Choroid plexus epithelial cell (primary cell): ENCODE measurements at regions not wholly inside any gene's neighbourhood (a gene's known extent, or its start where the extent isn't known, plus 50 kb on each side); places are given as distances from the start of the nearest gene placed in this dataset.

Experiments
- DNase-seq: peaks from one replicate; pipeline ENCODE4 v3.0.0-alpha.2; 2010; ENCODE audit warnings: low read depth
- H3K4me3 ChIP-seq: 2 replicates; pipeline ENCODE4 v1.5.1; 2011; ENCODE audit warnings: low read depth, mild to moderate bottlenecking, control low read depth, low read length, moderate library complexity
- TF ChIP-seq, protein P1 (sequence below): conservative IDR thresholded peaks from 2 replicates; pipeline ENCODE4 v1.5.1; 2011; ENCODE audit warnings: low read depth, mild to moderate bottlenecking, control low read depth, inconsistent platforms, low read length, moderate library complexity

GRCh38 chr12:93151079-93151762 lies 222.1 kb upstream of the EEA1 start:
- H3K4me3 ChIP-seq: no peak overlapping the region
- TF ChIP-seq, protein P1, sequence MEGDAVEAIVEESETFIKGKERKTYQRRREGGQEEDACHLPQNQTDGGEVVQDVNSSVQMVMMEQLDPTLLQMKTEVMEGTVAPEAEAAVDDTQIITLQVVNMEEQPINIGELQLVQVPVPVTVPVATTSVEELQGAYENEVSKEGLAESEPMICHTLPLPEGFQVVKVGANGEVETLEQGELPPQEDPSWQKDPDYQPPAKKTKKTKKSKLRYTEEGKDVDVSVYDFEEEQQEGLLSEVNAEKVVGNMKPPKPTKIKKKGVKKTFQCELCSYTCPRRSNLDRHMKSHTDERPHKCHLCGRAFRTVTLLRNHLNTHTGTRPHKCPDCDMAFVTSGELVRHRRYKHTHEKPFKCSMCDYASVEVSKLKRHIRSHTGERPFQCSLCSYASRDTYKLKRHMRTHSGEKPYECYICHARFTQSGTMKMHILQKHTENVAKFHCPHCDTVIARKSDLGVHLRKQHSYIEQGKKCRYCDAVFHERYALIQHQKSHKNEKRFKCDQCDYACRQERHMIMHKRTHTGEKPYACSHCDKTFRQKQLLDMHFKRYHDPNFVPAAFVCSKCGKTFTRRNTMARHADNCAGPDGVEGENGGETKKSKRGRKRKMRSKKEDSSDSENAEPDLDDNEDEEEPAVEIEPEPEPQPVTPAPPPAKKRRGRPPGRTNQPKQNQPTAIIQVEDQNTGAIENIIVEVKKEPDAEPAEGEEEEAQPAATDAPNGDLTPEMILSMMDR: no peak
- no peak for DNase-seq

GRCh38 chr12:93152617-93153016 lies 223.5 kb upstream of the EEA1 start:
- TF ChIP-seq, protein P1: no peak
- H3K4me3 ChIP-seq: no peak overlapping the region
- no peak for DNase-seq

- H3K4me3 ChIP-seq: no peak overlapping the region
- peak; percentile 80 for DNase-seq
- TF ChIP-seq, protein P1: no peak
Measured at GRCh38 chr12:93153321-93153720, 224.2 kb upstream of the EEA1 start.

DNA sequence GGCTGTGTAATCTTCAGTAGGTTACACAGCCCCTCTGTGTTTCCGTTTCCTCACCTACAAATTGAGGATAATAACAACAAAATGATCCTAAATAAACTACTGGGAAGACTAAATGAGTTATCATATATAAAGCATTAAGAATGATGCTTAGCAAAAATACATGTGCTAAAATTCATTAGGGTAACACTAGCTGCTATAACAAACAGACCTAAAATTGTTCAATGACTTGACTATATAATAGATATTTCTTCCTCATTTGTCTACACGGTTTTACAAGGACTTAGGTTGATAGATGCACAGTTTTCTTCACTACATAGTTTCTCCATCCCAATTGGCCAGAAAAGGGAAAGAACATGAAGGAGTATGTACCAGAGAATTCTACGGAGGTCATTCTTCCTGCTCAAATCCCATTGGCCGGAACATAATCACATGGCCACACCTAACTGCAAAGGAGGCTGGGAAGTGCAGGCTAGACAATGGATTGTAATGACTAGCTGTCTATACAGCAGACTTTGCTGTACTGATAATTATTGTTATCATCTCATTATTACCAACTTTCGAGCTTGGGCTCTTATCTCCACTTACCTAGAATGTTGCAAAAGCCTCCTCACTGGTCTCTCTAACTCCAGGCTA lies 223.5 kb upstream of the NUDT4 start:
- TF ChIP-seq, protein P1: no peak
- H3K4me3 ChIP-seq: no peak overlapping the region
- DNase-seq: no peak

- peak; percentile 38 for DNase-seq
- H3K4me3 ChIP-seq: no peak overlapping the region
- TF ChIP-seq, protein P1: no peak
Measured at GRCh38 chr12:93154753-93155480, 222.8 kb upstream of the NUDT4 start.

DNA sequence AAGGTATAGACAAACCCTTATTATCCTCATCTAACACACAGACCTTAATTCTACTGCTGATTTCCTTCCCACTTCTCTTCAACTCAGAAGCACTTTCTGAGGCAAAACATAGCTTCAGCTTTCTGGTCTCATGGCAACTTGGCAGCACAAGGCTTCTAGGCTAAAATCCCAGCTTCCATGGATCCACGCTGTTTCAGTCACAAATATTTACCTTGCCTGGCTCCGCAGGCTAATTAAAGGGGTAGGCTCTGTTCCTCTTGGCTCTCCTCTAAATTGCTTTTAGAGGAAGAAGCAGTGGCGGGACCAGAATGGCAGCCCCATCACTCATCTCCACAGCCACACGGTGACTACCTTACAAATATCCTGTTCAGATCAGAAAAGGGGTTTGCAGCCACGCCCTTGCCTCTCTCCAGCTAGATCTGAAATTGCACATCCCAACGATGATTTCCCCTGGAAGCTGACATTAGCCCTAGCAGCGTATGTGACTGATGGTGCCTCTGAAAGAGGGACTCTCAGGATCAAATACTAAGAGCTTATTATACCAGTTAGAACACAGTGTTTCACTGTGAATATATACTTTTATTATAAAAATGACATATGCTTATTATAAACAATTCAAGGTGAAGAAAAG lies 221.5 kb upstream of the NUDT4 start:
- TF ChIP-seq, protein P1: no peak
- no peak overlapping the region for H3K4me3 ChIP-seq
- DNase-seq: no peak
